ENCODE measurements at regions not wholly inside any gene's neighbourhood (a gene's known extent, or its start where the extent isn't known, plus 50 kb on each side); places are given as distances from the start of the nearest gene placed in this dataset.

- TF ChIP-seq EP300 (IDR thresholded peaks at IDR 0.05) (no peak), POLR2A (IDR thresholded peaks at IDR 0.05) (no peak)
- TF ChIP-seq, protein P1, sequence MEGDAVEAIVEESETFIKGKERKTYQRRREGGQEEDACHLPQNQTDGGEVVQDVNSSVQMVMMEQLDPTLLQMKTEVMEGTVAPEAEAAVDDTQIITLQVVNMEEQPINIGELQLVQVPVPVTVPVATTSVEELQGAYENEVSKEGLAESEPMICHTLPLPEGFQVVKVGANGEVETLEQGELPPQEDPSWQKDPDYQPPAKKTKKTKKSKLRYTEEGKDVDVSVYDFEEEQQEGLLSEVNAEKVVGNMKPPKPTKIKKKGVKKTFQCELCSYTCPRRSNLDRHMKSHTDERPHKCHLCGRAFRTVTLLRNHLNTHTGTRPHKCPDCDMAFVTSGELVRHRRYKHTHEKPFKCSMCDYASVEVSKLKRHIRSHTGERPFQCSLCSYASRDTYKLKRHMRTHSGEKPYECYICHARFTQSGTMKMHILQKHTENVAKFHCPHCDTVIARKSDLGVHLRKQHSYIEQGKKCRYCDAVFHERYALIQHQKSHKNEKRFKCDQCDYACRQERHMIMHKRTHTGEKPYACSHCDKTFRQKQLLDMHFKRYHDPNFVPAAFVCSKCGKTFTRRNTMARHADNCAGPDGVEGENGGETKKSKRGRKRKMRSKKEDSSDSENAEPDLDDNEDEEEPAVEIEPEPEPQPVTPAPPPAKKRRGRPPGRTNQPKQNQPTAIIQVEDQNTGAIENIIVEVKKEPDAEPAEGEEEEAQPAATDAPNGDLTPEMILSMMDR (IDR thresholded peaks at IDR 0.05), result no peak
Observed at GRCh38 chr5:2270467-2270866, 387.7 kb upstream of the IRX4 start.
